DND-41 (cell line): ENCODE measurements at regions not wholly inside any gene's neighbourhood (a gene's known extent, or its start where the extent isn't known, plus 50 kb on each side); places are given as distances from the start of the nearest gene placed in this dataset.

Source experiments
- ATAC-seq: fragments of 200-7000 bp; cut with Tn5 transposase; 3 replicates; pipeline ENCODE4 v1.9.1; 2021; ENCODE audit warnings: low read depth; ENCODE audit not compliant: insufficient read depth
- DNase-seq: peaks from one replicate; pipeline ENCODE4 v3.0.0-alpha.2; 2020
- H2AFZ ChIP-seq: 2 replicates; pipeline ENCODE4 v1.6.0; 2012; ENCODE audit warnings: low read depth, low read length
- H3K27ac ChIP-seq: 2 replicates; pipeline ENCODE4 v1.5.1; 2012; ENCODE audit warnings: low read length, inconsistent platforms
- H3K27me3 ChIP-seq: fragments of 200-600 bp; sonication (generic); 2 replicates; pipeline ENCODE4 v1.6.0; 2012; ENCODE audit warnings: low read length, mild to moderate bottlenecking, inconsistent platforms; ENCODE audit not compliant: insufficient read depth, poor library complexity
- H3K36me3 ChIP-seq: 2 replicates; pipeline ENCODE4 v1.5.1; 2012; ENCODE audit warnings: low read length, inconsistent platforms; ENCODE audit not compliant: insufficient read depth
- H3K4me1 ChIP-seq: 2 replicates; pipeline ENCODE4 v1.5.1; 2012; ENCODE audit warnings: mild to moderate bottlenecking, low read length; ENCODE audit not compliant: insufficient read depth
- H3K4me2 ChIP-seq: 2 replicates; pipeline ENCODE4 v1.6.0; 2012; ENCODE audit warnings: mild to moderate bottlenecking, moderate library complexity, low read length, inconsistent platforms; ENCODE audit not compliant: insufficient read depth
- H3K4me3 ChIP-seq, 2 experiments: fragments of 200-600 bp in 1 of 2; shearing (Covaris generic) in 1 of 2; 2 replicates each; pipeline ENCODE4 v1.5.1; 2012 to 2016; ENCODE audit warnings: inconsistent platforms in 2 of 2, low read length in 2 of 2, mild to moderate bottlenecking in 2 of 2, low read depth in 1 of 2, moderate library complexity in 1 of 2
- H3K79me2 ChIP-seq: 2 replicates; pipeline ENCODE4 v1.6.0; 2012; ENCODE audit warnings: low read length, inconsistent platforms; ENCODE audit not compliant: insufficient read depth
- H3K9ac ChIP-seq: 2 replicates; pipeline ENCODE4 v1.6.0; 2012; ENCODE audit warnings: low read depth, mild to moderate bottlenecking, inconsistent platforms, low read length, moderate library complexity
- H3K9me3 ChIP-seq: 2 replicates; pipeline ENCODE4 v1.5.1; 2012; ENCODE audit warnings: low read length, moderate library complexity, mild to moderate bottlenecking, inconsistent platforms; ENCODE audit not compliant: insufficient read depth, severe bottlenecking
- H4K20me1 ChIP-seq: 2 replicates; pipeline ENCODE4 v1.6.0; 2012; ENCODE audit warnings: low read length; ENCODE audit not compliant: insufficient read depth
- EZH2 ChIP-seq: IDR thresholded peaks from 3 replicates; pipeline ENCODE4 v1.6.1; 2012; ENCODE audit warnings: borderline replicate concordance, low read depth, mild to moderate bottlenecking, moderate library complexity, low read length, inconsistent platforms; ENCODE audit not compliant: severe bottlenecking
- TF ChIP-seq, protein P1 (sequence below): IDR thresholded peaks from 2 replicates; pipeline ENCODE4 v1.5.1; 2012; ENCODE audit warnings: borderline replicate concordance, low read length, moderate library complexity, mild to moderate bottlenecking; ENCODE audit not compliant: poor library complexity, severe bottlenecking; ENCODE audit errors: extremely low read depth

DNA sequence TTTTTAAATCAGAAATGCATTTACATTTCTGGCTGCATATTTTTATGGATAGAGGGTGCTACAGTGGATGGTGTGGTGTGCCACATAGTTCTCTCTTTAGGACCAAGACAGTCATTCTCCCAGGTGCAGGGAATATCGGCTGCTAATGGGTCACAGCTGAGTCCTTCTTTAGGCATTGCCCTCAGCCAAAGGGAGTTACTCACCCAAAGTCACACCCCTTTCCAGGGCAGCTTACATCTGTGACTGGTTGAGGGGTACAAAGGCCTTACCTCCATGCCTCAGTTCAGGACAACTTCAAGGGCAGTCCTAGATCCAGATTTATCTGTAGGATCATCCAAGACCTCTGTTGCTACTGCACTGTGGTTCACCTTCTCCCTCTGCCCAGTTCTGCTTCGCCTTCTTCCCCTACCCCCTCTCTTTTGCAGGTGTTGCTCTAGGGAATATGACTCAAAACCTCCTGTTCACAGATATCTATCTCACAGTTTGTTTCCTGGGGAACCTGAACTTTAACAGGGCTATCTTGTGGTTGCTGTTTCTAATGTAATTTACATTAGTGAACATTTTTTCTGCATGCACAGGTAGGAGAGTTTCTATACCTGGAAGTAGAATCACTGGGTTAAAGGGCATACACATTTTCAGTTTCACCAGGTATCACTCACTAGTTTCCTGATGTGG is 413.9 kb downstream of the RPS6KC1 start:
- Histone ChIP-seq H4K20me1 (no peaks in the 10 kb centered on the region), H2AFZ (no peak overlapping the region), H3K79me2 (no peaks in the 10 kb centered on the region), H3K9ac (no peak overlapping the region), H3K9me3 (no peaks in the 10 kb centered on the region), H3K27ac (no peak overlapping the region), H3K27me3 (peaks cover 3% of the 10 kb centered on the region), H3K4me2 (no peak overlapping the region), H3K36me3 (no peaks in the 10 kb centered on the region), H3K4me3 (no peak overlapping the region), H3K4me1 (no peaks in the 10 kb centered on the region)
- TF ChIP-seq EZH2 = no peak
- TF ChIP-seq, protein P1, sequence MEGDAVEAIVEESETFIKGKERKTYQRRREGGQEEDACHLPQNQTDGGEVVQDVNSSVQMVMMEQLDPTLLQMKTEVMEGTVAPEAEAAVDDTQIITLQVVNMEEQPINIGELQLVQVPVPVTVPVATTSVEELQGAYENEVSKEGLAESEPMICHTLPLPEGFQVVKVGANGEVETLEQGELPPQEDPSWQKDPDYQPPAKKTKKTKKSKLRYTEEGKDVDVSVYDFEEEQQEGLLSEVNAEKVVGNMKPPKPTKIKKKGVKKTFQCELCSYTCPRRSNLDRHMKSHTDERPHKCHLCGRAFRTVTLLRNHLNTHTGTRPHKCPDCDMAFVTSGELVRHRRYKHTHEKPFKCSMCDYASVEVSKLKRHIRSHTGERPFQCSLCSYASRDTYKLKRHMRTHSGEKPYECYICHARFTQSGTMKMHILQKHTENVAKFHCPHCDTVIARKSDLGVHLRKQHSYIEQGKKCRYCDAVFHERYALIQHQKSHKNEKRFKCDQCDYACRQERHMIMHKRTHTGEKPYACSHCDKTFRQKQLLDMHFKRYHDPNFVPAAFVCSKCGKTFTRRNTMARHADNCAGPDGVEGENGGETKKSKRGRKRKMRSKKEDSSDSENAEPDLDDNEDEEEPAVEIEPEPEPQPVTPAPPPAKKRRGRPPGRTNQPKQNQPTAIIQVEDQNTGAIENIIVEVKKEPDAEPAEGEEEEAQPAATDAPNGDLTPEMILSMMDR = no peak
- ATAC-seq = no peak
- DNase-seq = no peak

DNA sequence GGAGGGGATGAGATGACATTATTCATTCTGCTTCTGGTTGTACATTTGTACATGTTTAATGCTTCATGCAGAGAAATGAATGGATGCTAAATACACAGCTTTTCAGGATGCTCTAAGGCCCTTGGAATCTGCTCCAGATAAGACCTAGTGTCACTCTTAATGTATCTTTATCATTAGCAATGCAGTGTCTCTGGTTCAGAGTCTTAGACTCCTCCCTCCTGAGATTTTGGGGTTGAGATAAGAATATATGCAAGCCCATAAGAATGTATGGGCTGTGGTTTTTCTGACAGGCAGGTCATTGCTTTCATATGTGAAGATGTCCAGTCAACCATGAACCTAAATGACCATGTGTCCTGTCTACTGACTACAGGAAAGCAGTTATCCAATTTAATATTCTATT is 415.5 kb downstream of the RPS6KC1 start:
- Histone ChIP-seq H3K27ac (no peak overlapping the region), H3K27me3 (peaks cover 6% of the 10 kb centered on the region), H3K9ac (no peak overlapping the region), H2AFZ (no peak overlapping the region), H3K36me3 (no peaks in the 10 kb centered on the region), H3K79me2 (no peaks in the 10 kb centered on the region), H3K9me3 (no peaks in the 10 kb centered on the region), H3K4me3 (no peak overlapping the region), H3K4me2 (no peak overlapping the region), H3K4me1 (no peaks in the 10 kb centered on the region), H4K20me1 (no peaks in the 10 kb centered on the region)
- TF ChIP-seq EZH2 = no peak
- TF ChIP-seq, protein P1 = no peak
- DNase-seq (no peak), ATAC-seq (no peak)

DNA sequence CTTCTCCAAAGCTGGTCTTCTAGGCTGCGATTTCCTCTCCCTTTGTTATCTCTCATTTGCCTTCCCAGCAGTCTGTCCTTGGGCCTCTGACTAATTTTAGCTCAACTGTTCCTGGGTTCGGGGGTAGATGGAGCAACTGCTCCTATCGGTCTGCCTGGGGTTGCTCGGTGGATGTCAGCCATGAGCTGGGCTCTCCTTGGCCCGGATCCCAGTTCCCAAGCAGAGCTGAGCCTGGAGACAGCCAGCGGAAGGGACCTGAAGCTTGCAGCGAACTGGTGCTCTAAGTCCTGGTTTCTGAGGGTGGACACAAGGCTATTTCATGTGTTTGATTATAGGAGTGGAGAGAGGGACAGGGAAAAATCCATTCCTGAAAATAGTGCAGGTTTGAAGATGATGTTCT is 423.0 kb downstream of the RPS6KC1 start:
- TF ChIP-seq, protein P1 = no peak
- no peak for TF ChIP-seq EZH2
- no peaks in the 10 kb centered on the region for H3K4me1 ChIP-seq
- H3K9ac ChIP-seq = no peak overlapping the region
- peaks cover 17% of the 10 kb centered on the region for H3K27me3 ChIP-seq
- no peaks in the 10 kb centered on the region for H3K79me2 ChIP-seq
- no peak overlapping the region for H3K4me2 ChIP-seq
- no peak overlapping the region for H3K4me3 ChIP-seq
- H3K36me3 ChIP-seq = no peaks in the 10 kb centered on the region
- no peaks in the 10 kb centered on the region for H3K9me3 ChIP-seq
- H3K27ac ChIP-seq = no peak overlapping the region
- no peaks in the 10 kb centered on the region for H4K20me1 ChIP-seq
- DNase-seq (no peak), ATAC-seq (no peak)
- no peak overlapping the region for H2AFZ ChIP-seq

DNA sequence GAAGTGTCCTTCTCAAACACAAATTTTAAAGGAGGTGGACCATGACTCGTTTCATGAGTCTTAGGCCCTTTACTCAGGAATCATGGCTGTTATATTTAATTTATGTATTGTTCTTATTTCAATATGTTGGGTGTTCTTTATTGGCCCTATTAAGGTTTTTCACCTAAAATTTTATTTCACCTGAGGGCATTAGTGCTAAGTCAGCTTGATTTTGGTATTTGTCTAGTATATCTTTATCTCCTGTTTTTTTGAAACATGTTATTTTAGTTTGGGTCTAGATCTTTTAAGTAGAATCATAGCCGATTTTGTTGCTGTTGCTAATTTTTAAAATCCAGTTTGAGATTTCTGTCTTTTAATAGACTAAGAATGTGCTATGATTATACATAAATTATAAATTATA is 430.4 kb downstream of the RPS6KC1 start:
- Histone ChIP-seq H3K36me3 (no peaks in the 10 kb centered on the region), H3K9ac (no peak overlapping the region), H3K4me3 (no peak overlapping the region), H3K79me2 (no peaks in the 10 kb centered on the region), H3K9me3 (no peaks in the 10 kb centered on the region), H4K20me1 (no peaks in the 10 kb centered on the region), H3K4me1 (no peaks in the 10 kb centered on the region), H3K4me2 (no peak overlapping the region), H2AFZ (no peak overlapping the region), H3K27ac (no peak overlapping the region), H3K27me3 (peaks cover 5% of the 10 kb centered on the region)
- no peak for DNase-seq
- ATAC-seq = no peak
- TF ChIP-seq EZH2 = no peak
- TF ChIP-seq, protein P1 = no peak
